Parathyroid adenoma (tissue), 2 donors: ENCODE measurements at regions not wholly inside any gene's neighbourhood (a gene's known extent, or its start where the extent isn't known, plus 50 kb on each side); places are given as distances from the start of the nearest gene placed in this dataset.

Source experiments
- H2AFZ ChIP-seq: fragments of 300-600 bp; sonication (generic); one replicate; pipeline ENCODE4 v1.7.0; 2017; ENCODE audit warnings: antibody characterized with exemption, mild to moderate bottlenecking
- H3K27ac ChIP-seq: fragments of 300-600 bp; sonication (generic); one replicate; pipeline ENCODE4 v1.7.0; 2017
- H3K27me3 ChIP-seq: fragments of 300-600 bp; sonication (generic); one replicate; pipeline ENCODE4 v1.7.0; 2017; ENCODE audit warnings: low read length; ENCODE audit not compliant: control insufficient read depth, insufficient read depth
- H3K36me3 ChIP-seq: fragments of 300-600 bp; sonication (generic); one replicate; pipeline ENCODE4 v1.7.0; 2017; ENCODE audit warnings: low read length; ENCODE audit not compliant: control insufficient read depth, insufficient read depth
- H3K4me1 ChIP-seq: fragments of 300-600 bp; sonication (generic); one replicate; pipeline ENCODE4 v1.7.0; 2017; ENCODE audit warnings: control low read depth
- H3K4me2 ChIP-seq: fragments of 300-600 bp; sonication (generic); one replicate; pipeline ENCODE4 v1.7.0; 2017; ENCODE audit warnings: low read length
- H3K4me3 ChIP-seq: fragments of 300-600 bp; sonication (generic); one replicate; pipeline ENCODE4 v1.7.0; 2017; ENCODE audit warnings: low read depth, low read length
- H3K79me2 ChIP-seq: fragments of 300-600 bp; sonication (generic); one replicate; pipeline ENCODE4 v1.7.0; 2017; ENCODE audit warnings: control low read depth
- H3K9ac ChIP-seq: fragments of 300-600 bp; sonication (generic); one replicate; pipeline ENCODE4 v1.7.0; 2017; ENCODE audit warnings: mild to moderate bottlenecking
- H3K9me3 ChIP-seq: fragments of 300-600 bp; sonication (generic); one replicate; pipeline ENCODE4 v1.7.0; 2017; ENCODE audit warnings: low read length; ENCODE audit not compliant: control insufficient read depth
- CTCF ChIP-seq: fragments of 300-600 bp; sonication (generic); IDR thresholded peaks from one replicate; pipeline ENCODE4 v1.7.0; 2017; ENCODE audit warnings: antibody characterized with exemption, mild to moderate bottlenecking
- donor health status: primary hyperparathyroidism.

- no peak overlapping the region for H3K9ac ChIP-seq
- H3K9me3 ChIP-seq, result no peaks in the 10 kb centered on the region
Observed at GRCh38 chr5:154625031-154625430, 130.1 kb upstream of the LARP1 start.

GRCh38 chr5:154624341-154624740 is 130.8 kb upstream of the LARP1 start:
- no peak for TF ChIP-seq CTCF
- no peaks in the 10 kb centered on the region for H3K9me3 ChIP-seq
- no peaks in the 10 kb centered on the region for H3K36me3 ChIP-seq

More at GRCh38 chr5:154625031-154625430, 130.1 kb upstream of the LARP1 start:
- Histone ChIP-seq H3K4me2 (no peak overlapping the region), H3K79me2 (no peaks in the 10 kb centered on the region), H3K4me1 (no peaks in the 10 kb centered on the region), H3K27ac (no peak overlapping the region), H3K36me3 (no peaks in the 10 kb centered on the region), H3K4me3 (no peak overlapping the region), H2AFZ (no peak overlapping the region), H3K27me3 (no peaks in the 10 kb centered on the region)
- TF ChIP-seq CTCF, result no peak

GRCh38 chr5:154620411-154620810 is 134.8 kb upstream of the LARP1 start:
- Histone ChIP-seq H3K27me3 (no peaks in the 10 kb centered on the region), H3K4me2 (no peak overlapping the region), H3K27ac (no peak overlapping the region), H3K79me2 (no peaks in the 10 kb centered on the region), H2AFZ (no peak overlapping the region), H3K4me1 (no peaks in the 10 kb centered on the region), H3K9me3 (no peaks in the 10 kb centered on the region), H3K9ac (no peak overlapping the region), H3K36me3 (no peaks in the 10 kb centered on the region), H3K4me3 (no peak overlapping the region)
- TF ChIP-seq CTCF, result no peak

More at GRCh38 chr5:154624341-154624740, 130.8 kb upstream of the LARP1 start:
- Histone ChIP-seq H3K4me1 (no peaks in the 10 kb centered on the region), H3K27ac (no peak overlapping the region), H2AFZ (no peak overlapping the region), H3K4me3 (no peak overlapping the region), H3K4me2 (no peak overlapping the region), H3K27me3 (no peaks in the 10 kb centered on the region), H3K79me2 (no peaks in the 10 kb centered on the region), H3K9ac (no peak overlapping the region)

GRCh38 chr5:154618696-154619095 is 136.5 kb upstream of the LARP1 start:
- Histone ChIP-seq H2AFZ (no peak overlapping the region), H3K9me3 (no peaks in the 10 kb centered on the region), H3K27me3 (no peaks in the 10 kb centered on the region), H3K9ac (no peak overlapping the region), H3K27ac (no peak overlapping the region), H3K79me2 (no peaks in the 10 kb centered on the region), H3K4me2 (no peak overlapping the region), H3K36me3 (no peaks in the 10 kb centered on the region), H3K4me3 (no peak overlapping the region), H3K4me1 (no peaks in the 10 kb centered on the region)
- no peak for TF ChIP-seq CTCF

GRCh38 chr5:154614595-154614994 is 136.6 kb upstream of the HAND1 start:
- H3K9me3 ChIP-seq, result no peaks in the 10 kb centered on the region
- no peaks in the 10 kb centered on the region for H3K36me3 ChIP-seq
- H3K4me1 ChIP-seq, result no peaks in the 10 kb centered on the region
- H3K79me2 ChIP-seq, result no peaks in the 10 kb centered on the region
- TF ChIP-seq CTCF, result no peak
- H3K9ac ChIP-seq, result no peak overlapping the region
- no peak overlapping the region for H3K27ac ChIP-seq
- no peaks in the 10 kb centered on the region for H3K27me3 ChIP-seq
- no peak overlapping the region for H3K4me3 ChIP-seq
- H2AFZ ChIP-seq, result no peak overlapping the region
- no peak overlapping the region for H3K4me2 ChIP-seq
